Endothelial cell of umbilical vein (primary cell): ENCODE measurements at regions not wholly inside any gene's neighbourhood (a gene's known extent, or its start where the extent isn't known, plus 50 kb on each side); places are given as distances from the start of the nearest gene placed in this dataset.
"Not testable (repeated sequence)": the region's sequence is repeated elsewhere in the genome, so short reads cannot be mapped to it uniquely, and the experiment has no call there.

ENCODE experiments used
- BruUV-seq: library from RNA; stranded (reverse); fragments of 400-500 nt; replicated peaks from 2 replicates; lab custom pipeline; 2021; lab: Mats Ljungman, UMichigan
- CTCF ChIA-PET: fragments of 300-600, 350-600 bp; sonication (Branson Sonifier 250); formaldehyde crosslinking; loops from one replicate; lab custom pipeline; 2021; ENCODE audit warnings: antibody characterized with exemption, inconsistent platforms; lab: Charles Lee
- POLR2A ChIA-PET: fragments of 300-600, 350-600 bp; sonication (Branson Sonifier 250); formaldehyde crosslinking; loops from one replicate; lab custom pipeline; 2021; ENCODE audit warnings: antibody characterized with exemption, inconsistent platforms; lab: Charles Lee
- DNase-seq: peaks from one replicate; pipeline ENCODE4 v3.0.0-alpha.2; 2011; ENCODE audit warnings: low read depth, low spot score
- FAIRE-seq: peaks from 2 replicates; lab custom pipeline; 2011; peaks lifted over from hg19 to GRCh38; lab: Jason Lieb, UNC
- H2AFZ ChIP-seq: 2 replicates; pipeline ENCODE4 v1.6.0; 2012; ENCODE audit warnings: low read depth, low read length, control low read depth, inconsistent platforms
- H3K27ac ChIP-seq: 2 replicates; pipeline ENCODE4 v1.5.1; 2011; ENCODE audit warnings: low read depth, mild to moderate bottlenecking, control low read depth, low read length, moderate library complexity; ENCODE audit not compliant: insufficient read depth
- H3K27me3 ChIP-seq, 2 experiments: 2 replicates each; pipeline versions ENCODE4 v1.6.0 to v1.6.1; 2011; ENCODE audit warnings: low read length in 2 of 2, mixed read lengths in 1 of 2; ENCODE audit not compliant: control insufficient read depth in 2 of 2, insufficient read depth in 2 of 2
- H3K36me3 ChIP-seq, 2 experiments: 2 replicates in 1 of 2; 3 replicates in 1 of 2; pipeline ENCODE4 v1.5.1; 2011; ENCODE audit warnings: low read length in 2 of 2, mild to moderate bottlenecking in 1 of 2, moderate library complexity in 1 of 2; ENCODE audit not compliant: control insufficient read depth in 2 of 2, insufficient read depth in 2 of 2; ENCODE audit errors: extremely low read depth in 1 of 2
- H3K4me1 ChIP-seq: 3 replicates; pipeline ENCODE4 v1.5.1; 2011; ENCODE audit warnings: mild to moderate bottlenecking, low read length; ENCODE audit not compliant: control insufficient read depth, insufficient read depth; ENCODE audit errors: extremely low read depth
- H3K4me2 ChIP-seq: 2 replicates; pipeline ENCODE4 v1.6.1; 2011; ENCODE audit warnings: low read length, control low read depth, mixed read lengths; ENCODE audit not compliant: insufficient read depth
- H3K4me3 ChIP-seq, 3 experiments: fragments of 200-600 bp in 1 of 3; sonication (generic), shearing (Covaris generic) in 1 of 3; replicated peaks in 1 of 3; 2 replicates each; pipeline ENCODE4 v1.5.1; 2011 to 2016; ENCODE audit warnings: control low read depth in 3 of 3, low read length in 3 of 3, mild to moderate bottlenecking in 2 of 3, inconsistent platforms in 1 of 3, low read depth in 1 of 3, moderate library complexity in 1 of 3; ENCODE audit not compliant: insufficient read depth in 1 of 3
- H3K79me2 ChIP-seq: 2 replicates; pipeline ENCODE4 v1.6.0; 2012; ENCODE audit warnings: low read length, inconsistent platforms; ENCODE audit not compliant: control insufficient read depth, insufficient read depth
- H3K9ac ChIP-seq: replicated peaks from 2 replicates; pipeline ENCODE3; 2011; ENCODE audit warnings: low read length, control low read depth; ENCODE audit not compliant: insufficient read depth; ENCODE audit errors: extremely low read depth
- H3K9me1 ChIP-seq: replicated peaks from 3 replicates; pipeline ENCODE4 v1.6.0; 2011; ENCODE audit warnings: mild to moderate bottlenecking, low read length; ENCODE audit not compliant: control insufficient read depth, insufficient read depth; ENCODE audit errors: extremely low read depth
- H3K9me3 ChIP-seq: replicated peaks from 2 replicates; pipeline ENCODE4 v1.5.1; 2012; ENCODE audit warnings: low read length, inconsistent platforms; ENCODE audit not compliant: control insufficient read depth, insufficient read depth
- H4K20me1 ChIP-seq: replicated peaks from 2 replicates; pipeline ENCODE3; 2011; ENCODE audit warnings: mild to moderate bottlenecking, low read length; ENCODE audit not compliant: control insufficient read depth, insufficient read depth; ENCODE audit errors: extremely low read depth
- MYC ChIP-seq: IDR thresholded peaks from one replicate; pipeline ENCODE4 v1.6.1; 2011; ENCODE audit warnings: mild to moderate bottlenecking, low read depth, low read length
- dilution Hi-C: fragments of 300-500 bp; cut with MboI; formaldehyde crosslinking; loops from one replicate; pipeline ENCODE4 v1.15.0; 2019; ENCODE audit warnings: low sequenced_read_pairs; ENCODE audit not compliant: extremely low pct_ligation_motif_present
- intact Hi-C: fragments of 100-400 bp; cut with micrococcal nuclease; formaldehyde crosslinking; loops from one replicate; pipeline ENCODE4 v1.10.0; 2022
- TF ChIP-seq, protein P1 (sequence below): IDR thresholded peaks from 2 replicates; pipeline ENCODE4 v1.6.1; 2011; ENCODE audit not compliant: insufficient read depth, insufficient read length

DNA sequence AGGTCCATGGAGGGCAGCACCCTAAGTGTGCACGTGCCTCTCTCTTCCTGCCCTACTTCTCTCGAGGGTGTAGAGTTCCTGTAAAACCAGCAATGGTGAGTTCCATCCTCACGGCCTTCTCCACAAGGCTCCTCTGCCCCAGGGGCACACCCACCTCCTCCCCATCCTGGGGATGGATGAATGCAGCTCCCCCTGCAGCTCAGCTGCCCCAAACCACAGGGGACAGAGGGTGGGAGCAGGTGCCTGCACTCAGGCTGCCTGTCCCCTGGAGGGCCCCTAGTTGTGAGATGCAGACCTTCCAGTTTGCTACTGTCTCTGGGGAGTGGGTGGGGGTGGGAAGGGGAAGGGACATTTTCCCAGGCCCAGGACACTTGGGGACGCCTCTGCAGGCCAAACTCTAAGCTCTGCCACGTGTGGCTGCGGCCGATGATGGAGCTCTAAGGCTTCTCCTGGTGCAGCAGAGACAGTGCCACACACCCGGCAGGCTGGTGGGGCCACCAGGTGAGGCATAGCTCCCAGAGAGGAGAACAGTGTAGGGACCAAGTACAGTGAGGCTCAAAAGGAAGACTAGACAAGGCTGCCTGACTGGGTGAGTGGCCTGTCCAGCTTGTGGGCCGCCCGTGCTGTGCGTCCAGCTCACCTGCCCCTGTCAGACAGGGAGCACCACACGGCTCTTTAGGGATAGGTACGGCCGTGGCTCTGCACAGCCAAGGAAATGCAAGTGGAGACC, 540.9 kb downstream of the TBC1D22A start:
- H3K4me1 ChIP-seq = no peaks in the 10 kb centered on the region
- intact Hi-C loops = no loop called here
- DNase-seq (no peak), FAIRE-seq (no peak)
- CTCF ChIA-PET = no interaction called here
- H3K27me3 ChIP-seq = no peaks in the 10 kb centered on the region
- H3K36me3 ChIP-seq = no peaks in the 10 kb centered on the region
- H4K20me1 ChIP-seq = no peaks in the 10 kb centered on the region
- no peak overlapping the region for H2AFZ ChIP-seq
- H3K9me3 ChIP-seq = no peaks in the 10 kb centered on the region
- POLR2A ChIA-PET = no interaction called here
- H3K79me2 ChIP-seq = no peaks in the 10 kb centered on the region
- TF ChIP-seq MYC = no peak
- TF ChIP-seq, protein P1, sequence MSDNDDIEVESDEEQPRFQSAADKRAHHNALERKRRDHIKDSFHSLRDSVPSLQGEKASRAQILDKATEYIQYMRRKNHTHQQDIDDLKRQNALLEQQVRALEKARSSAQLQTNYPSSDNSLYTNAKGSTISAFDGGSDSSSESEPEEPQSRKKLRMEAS = no peak
- H3K4me3 ChIP-seq = no peak overlapping the region
- no peak overlapping the region for H3K27ac ChIP-seq
- BruUV-seq = no TSS peak
- no peak overlapping the region for H3K9ac ChIP-seq
- H3K4me2 ChIP-seq = no peak overlapping the region
- H3K9me1 ChIP-seq = no peaks in the 10 kb centered on the region
- dilution Hi-C loops = no loop called here

GRCh38 chr22:47302587-47302986, 540.1 kb downstream of the TBC1D22A start:
- H3K36me3 ChIP-seq, H3K9me1 ChIP-seq, FAIRE-seq, H3K9ac ChIP-seq, POLR2A ChIA-PET, H3K4me3 ChIP-seq, H3K27ac ChIP-seq, DNase-seq, dilution Hi-C loops, CTCF ChIA-PET, H4K20me1 ChIP-seq, H3K79me2 ChIP-seq, H3K9me3 ChIP-seq, H3K27me3 ChIP-seq, H2AFZ ChIP-seq, H3K4me1 ChIP-seq, BruUV-seq, H3K4me2 ChIP-seq, intact Hi-C loops: not testable (repeated sequence)
